ENCODE measurements at regions not wholly inside any gene's neighbourhood (a gene's known extent, or its start where the extent isn't known, plus 50 kb on each side); places are given as distances from the start of the nearest gene placed in this dataset.

DNA sequence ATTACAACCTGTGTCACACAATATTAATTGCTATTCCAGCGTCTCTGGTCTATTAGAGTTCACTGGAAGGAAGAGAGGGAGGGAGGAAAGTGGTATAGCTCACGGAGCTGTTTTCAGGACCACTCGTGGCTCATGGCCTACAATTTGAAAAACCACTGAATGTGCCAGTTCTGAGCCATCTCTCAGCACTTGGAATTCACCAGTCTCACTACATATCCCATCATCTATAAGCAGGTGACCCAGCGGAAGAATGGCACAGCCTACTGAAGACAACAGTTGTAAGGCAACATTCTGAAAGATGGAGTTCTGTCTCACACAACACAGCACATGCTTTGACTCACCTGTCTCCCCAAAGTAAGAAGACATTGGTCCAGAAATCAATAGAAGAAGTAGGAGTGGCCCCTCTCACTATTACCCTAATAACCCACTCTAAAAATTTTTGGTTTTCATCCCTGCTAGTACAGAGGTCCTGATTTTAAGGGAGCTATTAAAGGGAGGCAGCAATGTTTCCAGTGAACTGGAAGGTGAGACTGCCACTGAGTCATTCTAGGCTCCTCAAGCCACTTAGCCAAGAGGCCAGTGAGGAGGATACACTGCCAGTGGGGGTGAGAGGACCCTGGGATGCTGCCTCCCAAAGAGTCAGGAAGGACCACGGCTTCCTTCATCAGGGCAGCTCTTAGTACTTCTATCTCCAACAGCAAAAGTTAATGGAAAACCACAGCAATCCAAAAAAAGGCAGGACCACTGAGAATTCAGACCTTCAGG, 50.0 kb upstream of the DOCK9 start:
- H4K5ac ChIP-seq (ENCODE audit: low read length): no peak overlapping the region
- no peak overlapping the region for H3K9ac ChIP-seq (ENCODE audit: low read length)
- DNase-seq: no peak
- H3K4me2 ChIP-seq (ENCODE audit: low read length): no peak overlapping the region
- no peak overlapping the region for H2BK15ac ChIP-seq (replicated peaks; ENCODE audit: low read depth)
- H3K56ac ChIP-seq (ENCODE audit: low read length): no peak overlapping the region
- H3K4ac ChIP-seq (ENCODE audit: low read depth, low read length): no peak overlapping the region
- H3K79me2 ChIP-seq (ENCODE audit: control insufficient read depth, insufficient read depth, low read length): no peaks in the 10 kb centered on the region
- no peaks in the 10 kb centered on the region for H3K36me3 ChIP-seq (ENCODE audit: control insufficient read depth, insufficient read depth, low read length)
- no peak overlapping the region for H4K8ac ChIP-seq (ENCODE audit: low read depth, low read length)
- H3K4me1 ChIP-seq (ENCODE audit: control insufficient read depth, low read depth, low read length): no peaks in the 10 kb centered on the region
- no CpG with 5 or more reads among the region's 5 CpGs for WGBS (ENCODE audit: extremely low coverage, insufficient coverage, low lambda C conversion rate)
- no peak overlapping the region for H3K23ac ChIP-seq (ENCODE audit: low read length)
- no peaks in the 10 kb centered on the region for H3K27me3 ChIP-seq (ENCODE audit: insufficient read depth, low read length, poor library complexity)
- H3K18ac ChIP-seq (ENCODE audit: low read length): no peak overlapping the region
- H3K27ac ChIP-seq (ENCODE audit: low read depth, low read length): no peak overlapping the region
- no peak overlapping the region for H3K4me3 ChIP-seq (ENCODE audit: low read length)
- no peak overlapping the region for H2AK5ac ChIP-seq (ENCODE audit: low read length)
- no peak overlapping the region for H2BK120ac ChIP-seq (ENCODE audit: low read depth, low read length)
- H2BK5ac ChIP-seq (ENCODE audit: low read length): no peak overlapping the region
- no peaks in the 10 kb centered on the region for H3K79me1 ChIP-seq (ENCODE audit: low read length)

DNA sequence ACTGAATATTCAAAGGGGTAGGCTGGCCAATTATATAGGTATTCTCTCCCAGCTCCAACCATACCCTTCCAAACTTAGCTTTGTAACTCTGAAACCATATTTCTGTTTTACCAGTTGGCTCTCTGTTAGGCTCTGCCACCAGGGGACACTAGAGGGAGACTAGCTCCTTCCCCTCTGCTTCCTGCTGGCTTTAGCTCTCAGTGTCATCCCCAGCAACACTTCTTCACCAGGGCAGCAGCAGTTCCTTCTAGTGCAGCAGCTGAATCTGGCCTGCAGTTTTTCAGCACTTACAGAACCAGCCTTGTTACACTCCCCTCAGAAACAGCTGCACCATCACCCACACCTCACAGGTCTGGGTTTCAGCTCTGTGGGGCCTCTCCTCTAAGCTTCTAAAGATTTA, 51.0 kb upstream of the DOCK9 start:
- H2BK120ac ChIP-seq (ENCODE audit: low read depth, low read length): no peak overlapping the region
- H3K36me3 ChIP-seq (ENCODE audit: control insufficient read depth, insufficient read depth, low read length): no peaks in the 10 kb centered on the region
- no peak overlapping the region for H3K18ac ChIP-seq (ENCODE audit: low read length)
- no peak overlapping the region for H2AK5ac ChIP-seq (ENCODE audit: low read length)
- H3K4ac ChIP-seq (ENCODE audit: low read depth, low read length): no peak overlapping the region
- no peaks in the 10 kb centered on the region for H3K79me2 ChIP-seq (ENCODE audit: control insufficient read depth, insufficient read depth, low read length)
- H3K4me3 ChIP-seq (ENCODE audit: low read length): no peak overlapping the region
- H2BK15ac ChIP-seq (replicated peaks; ENCODE audit: low read depth): no peak overlapping the region
- H4K8ac ChIP-seq (ENCODE audit: low read depth, low read length): no peak overlapping the region
- H2BK5ac ChIP-seq (ENCODE audit: low read length): no peak overlapping the region
- no peak overlapping the region for H3K23ac ChIP-seq (ENCODE audit: low read length)
- no peak overlapping the region for H3K4me2 ChIP-seq (ENCODE audit: low read length)
- no peak overlapping the region for H4K5ac ChIP-seq (ENCODE audit: low read length)
- no peaks in the 10 kb centered on the region for H3K4me1 ChIP-seq (ENCODE audit: control insufficient read depth, low read depth, low read length)
- H3K9ac ChIP-seq (ENCODE audit: low read length): no peak overlapping the region
- DNase-seq: peak; percentile 80
- no peaks in the 10 kb centered on the region for H3K27me3 ChIP-seq (ENCODE audit: insufficient read depth, low read length, poor library complexity)
- no peak overlapping the region for H3K27ac ChIP-seq (ENCODE audit: low read depth, low read length)
- H3K79me1 ChIP-seq (ENCODE audit: low read length): no peaks in the 10 kb centered on the region
- no peak overlapping the region for H3K56ac ChIP-seq (ENCODE audit: low read length)

DNA sequence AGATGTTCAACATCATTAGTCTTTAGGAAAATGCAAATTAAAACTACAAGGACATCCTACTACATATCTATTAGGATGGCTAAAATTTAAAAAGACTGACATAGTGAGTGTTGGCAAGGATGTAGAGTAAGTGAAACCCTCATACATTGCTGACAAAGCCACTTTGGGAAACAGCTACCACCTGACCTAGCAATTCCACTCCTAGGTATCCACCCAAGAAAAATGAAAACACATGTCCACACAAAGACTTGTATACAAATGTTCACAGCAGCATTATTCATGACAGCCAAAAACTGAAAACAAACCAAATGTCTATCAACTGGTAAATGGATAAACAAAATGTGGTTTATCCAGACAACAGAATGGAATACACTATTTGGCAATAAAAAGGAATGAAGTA, 51.7 kb upstream of the DOCK9 start:
- no peak overlapping the region for H3K56ac ChIP-seq (ENCODE audit: low read length)
- no peaks in the 10 kb centered on the region for H3K79me2 ChIP-seq (ENCODE audit: control insufficient read depth, insufficient read depth, low read length)

DNA sequence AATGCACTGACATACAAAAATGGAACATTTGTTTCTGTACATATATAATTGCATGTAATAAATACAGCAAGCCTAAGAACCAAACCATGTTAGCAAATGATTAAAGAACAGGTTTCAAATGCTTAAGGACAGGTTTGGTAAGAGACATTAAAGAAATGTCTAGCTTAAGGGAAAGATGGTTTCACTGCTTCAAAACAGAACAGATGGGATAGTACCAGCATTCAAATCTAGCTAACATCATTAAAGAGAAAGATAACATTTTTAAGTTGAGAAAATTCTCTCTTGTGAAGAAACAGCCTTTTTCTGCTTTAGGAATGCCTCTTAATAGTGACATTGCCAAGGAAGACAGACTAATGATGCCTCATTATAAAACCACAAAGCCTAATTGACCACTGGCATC, 52.5 kb upstream of the DOCK9 start:
- Histone ChIP-seq H3K56ac (ENCODE audit: low read length) (no peak overlapping the region), H3K9ac (ENCODE audit: low read length) (no peak overlapping the region), H3K27ac (ENCODE audit: low read depth, low read length) (no peak overlapping the region), H3K4ac (ENCODE audit: low read depth, low read length) (no peak overlapping the region), H2BK120ac (ENCODE audit: low read depth, low read length) (no peak overlapping the region), H3K36me3 (ENCODE audit: control insufficient read depth, insufficient read depth, low read length) (no peaks in the 10 kb centered on the region), H2BK15ac (replicated peaks; ENCODE audit: low read depth) (no peak overlapping the region), H3K27me3 (ENCODE audit: insufficient read depth, low read length, poor library complexity) (no peaks in the 10 kb centered on the region), H4K5ac (ENCODE audit: low read length) (no peak overlapping the region), H3K4me3 (ENCODE audit: low read length) (no peak overlapping the region), H2AK5ac (ENCODE audit: low read length) (no peak overlapping the region), H3K18ac (ENCODE audit: low read length) (no peak overlapping the region), H3K4me2 (ENCODE audit: low read length) (no peak overlapping the region), H3K4me1 (ENCODE audit: control insufficient read depth, low read depth, low read length) (no peaks in the 10 kb centered on the region), H2BK5ac (ENCODE audit: low read length) (no peak overlapping the region), H4K8ac (ENCODE audit: low read depth, low read length) (no peak overlapping the region), H3K79me1 (ENCODE audit: low read length) (no peaks in the 10 kb centered on the region), H3K79me2 (ENCODE audit: control insufficient read depth, insufficient read depth, low read length) (no peaks in the 10 kb centered on the region), H3K23ac (ENCODE audit: low read length) (no peak overlapping the region)
- no peak for DNase-seq

More for the DNA sequence above, 51.7 kb upstream of the DOCK9 start:
- no peaks in the 10 kb centered on the region for H3K27me3 ChIP-seq (ENCODE audit: insufficient read depth, low read length, poor library complexity)
- no peak overlapping the region for H4K8ac ChIP-seq (ENCODE audit: low read depth, low read length)
- H4K5ac ChIP-seq (ENCODE audit: low read length): no peak overlapping the region
- H2BK120ac ChIP-seq (ENCODE audit: low read depth, low read length): no peak overlapping the region
- H2AK5ac ChIP-seq (ENCODE audit: low read length): no peak overlapping the region
- H2BK5ac ChIP-seq (ENCODE audit: low read length): no peak overlapping the region
- no peak overlapping the region for H3K4me3 ChIP-seq (ENCODE audit: low read length)
- H3K4ac ChIP-seq (ENCODE audit: low read depth, low read length): no peak overlapping the region
- no peak overlapping the region for H3K18ac ChIP-seq (ENCODE audit: low read length)
- no peak overlapping the region for H3K4me2 ChIP-seq (ENCODE audit: low read length)
- no peaks in the 10 kb centered on the region for H3K79me1 ChIP-seq (ENCODE audit: low read length)
- no peak overlapping the region for H2BK15ac ChIP-seq (replicated peaks; ENCODE audit: low read depth)
- H3K9ac ChIP-seq (ENCODE audit: low read length): no peak overlapping the region
- no peak overlapping the region for H3K23ac ChIP-seq (ENCODE audit: low read length)
- no peaks in the 10 kb centered on the region for H3K36me3 ChIP-seq (ENCODE audit: control insufficient read depth, insufficient read depth, low read length)
- H3K27ac ChIP-seq (ENCODE audit: low read depth, low read length): no peak overlapping the region
- DNase-seq: no peak
- H3K4me1 ChIP-seq (ENCODE audit: control insufficient read depth, low read depth, low read length): no peaks in the 10 kb centered on the region

DNA sequence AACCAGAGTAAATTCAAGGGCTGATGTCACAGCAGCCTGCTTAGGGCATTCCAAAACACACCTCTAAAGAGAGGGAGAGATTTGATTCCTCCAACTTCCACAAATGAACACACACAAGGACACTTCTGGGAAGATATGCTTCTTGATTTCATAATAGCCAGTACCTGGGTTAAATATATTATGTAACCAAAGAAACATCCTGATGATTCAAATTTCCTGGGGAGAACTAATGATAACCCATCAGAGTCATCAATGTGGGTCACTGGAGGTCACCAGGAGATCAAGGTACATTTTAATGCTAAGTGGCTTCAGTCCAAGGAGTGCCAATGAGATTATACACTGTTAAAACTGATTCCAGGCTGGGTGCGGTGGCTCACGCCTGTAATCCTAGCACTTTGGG, 54.0 kb upstream of the DOCK9 start:
- H4K8ac ChIP-seq (ENCODE audit: low read depth, low read length): no peak overlapping the region
- H3K4me1 ChIP-seq (ENCODE audit: control insufficient read depth, low read depth, low read length): no peaks in the 10 kb centered on the region
- no peak overlapping the region for H3K9ac ChIP-seq (ENCODE audit: low read length)
- H2BK120ac ChIP-seq (ENCODE audit: low read depth, low read length): no peak overlapping the region
- no peaks in the 10 kb centered on the region for H3K36me3 ChIP-seq (ENCODE audit: control insufficient read depth, insufficient read depth, low read length)
- no peak overlapping the region for H4K5ac ChIP-seq (ENCODE audit: low read length)
- H3K4me3 ChIP-seq (ENCODE audit: low read length): no peak overlapping the region
- no peak overlapping the region for H3K4me2 ChIP-seq (ENCODE audit: low read length)
- no peak overlapping the region for H2BK5ac ChIP-seq (ENCODE audit: low read length)
- no peak overlapping the region for H3K56ac ChIP-seq (ENCODE audit: low read length)
- no peaks in the 10 kb centered on the region for H3K79me2 ChIP-seq (ENCODE audit: control insufficient read depth, insufficient read depth, low read length)
- no peak overlapping the region for H3K23ac ChIP-seq (ENCODE audit: low read length)
- H3K18ac ChIP-seq (ENCODE audit: low read length): no peak overlapping the region
- H3K79me1 ChIP-seq (ENCODE audit: low read length): no peaks in the 10 kb centered on the region
- no CpG with 5 or more reads among the region's 2 CpGs for WGBS (ENCODE audit: extremely low coverage, insufficient coverage, low lambda C conversion rate)
- H3K4ac ChIP-seq (ENCODE audit: low read depth, low read length): no peak overlapping the region
- H3K27me3 ChIP-seq (ENCODE audit: insufficient read depth, low read length, poor library complexity): no peaks in the 10 kb centered on the region
- H3K27ac ChIP-seq (ENCODE audit: low read depth, low read length): no peak overlapping the region
- no peak overlapping the region for H2AK5ac ChIP-seq (ENCODE audit: low read length)
- no peak for DNase-seq
- no peak overlapping the region for H2BK15ac ChIP-seq (replicated peaks; ENCODE audit: low read depth)

DNA sequence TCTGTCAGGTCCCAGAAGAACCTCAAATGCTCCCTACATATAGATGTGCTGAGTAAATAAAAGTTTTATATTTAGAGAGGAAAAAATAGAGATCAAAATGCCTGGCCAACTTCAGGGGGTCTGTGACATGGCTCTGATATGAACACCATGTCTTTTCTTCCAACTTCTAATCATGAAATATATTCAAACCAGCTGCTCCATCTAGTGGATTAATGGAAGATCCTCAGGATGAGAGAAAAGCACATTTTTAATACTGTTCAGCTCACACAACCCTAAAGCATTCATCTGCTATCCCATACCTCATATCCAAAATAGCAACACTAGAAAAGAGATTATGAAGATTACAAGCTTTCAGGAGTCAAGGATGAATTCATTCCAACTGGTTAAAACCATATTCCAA, 56.0 kb upstream of the DOCK9 start:
- no peak overlapping the region for H3K4me3 ChIP-seq (ENCODE audit: low read length)
- H3K27ac ChIP-seq (ENCODE audit: low read depth, low read length): no peak overlapping the region
- no peaks in the 10 kb centered on the region for H3K79me2 ChIP-seq (ENCODE audit: control insufficient read depth, insufficient read depth, low read length)
- H2BK5ac ChIP-seq (ENCODE audit: low read length): no peak overlapping the region
- no peak overlapping the region for H3K18ac ChIP-seq (ENCODE audit: low read length)
- H3K23ac ChIP-seq (ENCODE audit: low read length): no peak overlapping the region
- H4K5ac ChIP-seq (ENCODE audit: low read length): no peak overlapping the region
- no peaks in the 10 kb centered on the region for H3K4me1 ChIP-seq (ENCODE audit: control insufficient read depth, low read depth, low read length)
- no peak overlapping the region for H2AK5ac ChIP-seq (ENCODE audit: low read length)
- no peaks in the 10 kb centered on the region for H3K36me3 ChIP-seq (ENCODE audit: control insufficient read depth, insufficient read depth, low read length)
- no peak overlapping the region for H2BK15ac ChIP-seq (replicated peaks; ENCODE audit: low read depth)
- H3K4me2 ChIP-seq (ENCODE audit: low read length): no peak overlapping the region
- no peak overlapping the region for H2BK120ac ChIP-seq (ENCODE audit: low read depth, low read length)
- no peak overlapping the region for H3K56ac ChIP-seq (ENCODE audit: low read length)
- H3K9ac ChIP-seq (ENCODE audit: low read length): no peak overlapping the region
- H3K27me3 ChIP-seq (ENCODE audit: insufficient read depth, low read length, poor library complexity): no peaks in the 10 kb centered on the region
- no peak overlapping the region for H3K4ac ChIP-seq (ENCODE audit: low read depth, low read length)
- no peaks in the 10 kb centered on the region for H3K79me1 ChIP-seq (ENCODE audit: low read length)
- peak; percentile 47 for DNase-seq
- no peak overlapping the region for H4K8ac ChIP-seq (ENCODE audit: low read depth, low read length)

Data from mesendoderm (in vitro differentiated cells).